Stomach (tissue), 4 donors: ENCODE measurements at regions not wholly inside any gene's neighbourhood (a gene's known extent, or its start where the extent isn't known, plus 50 kb on each side); places are given as distances from the start of the nearest gene placed in this dataset.

ENCODE experiments used
- EP300 ChIP-seq: sonication (generic); formaldehyde crosslinking; IDR thresholded peaks from one replicate; pipeline ENCODE4 v1.6.1; 2017; ENCODE audit warnings: antibody characterized with exemption
- TF ChIP-seq, protein P1 (sequence below), 7 experiments: fragments of 450-650 bp in 4 of 7; fragments of 200-600 bp in 3 of 7; sonication (generic) in 3 of 7; IDR thresholded peaks; one replicate each; pipeline ENCODE4 v1.5.1; 2016 to 2019; ENCODE audit warnings: antibody characterized with exemption in 7 of 7, control low read depth in 2 of 7, mild to moderate bottlenecking in 1 of 7

DNA sequence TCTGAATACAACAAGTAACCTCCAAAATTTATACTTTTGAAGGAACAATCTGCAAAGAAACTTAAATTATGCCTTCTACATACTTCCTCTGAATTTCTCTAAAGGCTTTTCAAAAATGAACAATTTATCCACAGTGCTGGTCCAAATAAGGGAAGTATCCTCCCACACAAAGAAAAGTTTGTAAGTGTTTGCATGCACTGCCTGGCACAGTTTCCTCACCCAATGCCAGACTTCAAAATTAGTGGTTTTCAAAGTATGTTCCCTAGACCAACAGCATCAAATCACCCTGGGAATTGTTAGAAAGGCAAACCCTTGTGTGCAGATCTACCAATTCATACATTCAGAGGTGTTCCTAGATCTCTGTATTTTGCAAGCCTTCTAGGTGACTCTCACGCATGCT is 82.5 kb downstream of the PCTP start:
- TF ChIP-seq, protein P1, sequence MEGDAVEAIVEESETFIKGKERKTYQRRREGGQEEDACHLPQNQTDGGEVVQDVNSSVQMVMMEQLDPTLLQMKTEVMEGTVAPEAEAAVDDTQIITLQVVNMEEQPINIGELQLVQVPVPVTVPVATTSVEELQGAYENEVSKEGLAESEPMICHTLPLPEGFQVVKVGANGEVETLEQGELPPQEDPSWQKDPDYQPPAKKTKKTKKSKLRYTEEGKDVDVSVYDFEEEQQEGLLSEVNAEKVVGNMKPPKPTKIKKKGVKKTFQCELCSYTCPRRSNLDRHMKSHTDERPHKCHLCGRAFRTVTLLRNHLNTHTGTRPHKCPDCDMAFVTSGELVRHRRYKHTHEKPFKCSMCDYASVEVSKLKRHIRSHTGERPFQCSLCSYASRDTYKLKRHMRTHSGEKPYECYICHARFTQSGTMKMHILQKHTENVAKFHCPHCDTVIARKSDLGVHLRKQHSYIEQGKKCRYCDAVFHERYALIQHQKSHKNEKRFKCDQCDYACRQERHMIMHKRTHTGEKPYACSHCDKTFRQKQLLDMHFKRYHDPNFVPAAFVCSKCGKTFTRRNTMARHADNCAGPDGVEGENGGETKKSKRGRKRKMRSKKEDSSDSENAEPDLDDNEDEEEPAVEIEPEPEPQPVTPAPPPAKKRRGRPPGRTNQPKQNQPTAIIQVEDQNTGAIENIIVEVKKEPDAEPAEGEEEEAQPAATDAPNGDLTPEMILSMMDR (IDR thresholded peaks at IDR 0.05): no peak
- TF ChIP-seq EP300: no peak
